Ishikawa (cell line): ENCODE measurements at regions not wholly inside any gene's neighbourhood (a gene's known extent, or its start where the extent isn't known, plus 50 kb on each side); places are given as distances from the start of the nearest gene placed in this dataset.

Experiments
- CREB1 ChIP-seq: IDR thresholded peaks from 2 replicates; pipeline ENCODE4 v1.6.1; 2012; ENCODE audit warnings: low read depth
- EP300 ChIP-seq: IDR thresholded peaks from 2 replicates; pipeline ENCODE4 v1.6.1; 2012; ENCODE audit warnings: borderline replicate concordance
- RAD21 ChIP-seq: IDR thresholded peaks from 2 replicates; pipeline ENCODE4 v1.6.1; 2012; ENCODE audit warnings: low read depth
- TAF1 ChIP-seq: IDR thresholded peaks from 2 replicates; pipeline ENCODE4 v1.6.1; 2012; ENCODE audit warnings: low read depth, mild to moderate bottlenecking
- TEAD4 ChIP-seq: IDR thresholded peaks from 2 replicates; pipeline ENCODE4 v1.6.1; 2012
- USF1 ChIP-seq: IDR thresholded peaks from 2 replicates; pipeline ENCODE4 v1.6.1; 2012
- YY1 ChIP-seq: IDR thresholded peaks from 2 replicates; pipeline ENCODE4 v1.6.1; 2012; ENCODE audit warnings: low read depth
- ZBTB7A ChIP-seq: IDR thresholded peaks from 2 replicates; pipeline ENCODE4 v1.6.1; 2012; ENCODE audit warnings: low read depth

DNA sequence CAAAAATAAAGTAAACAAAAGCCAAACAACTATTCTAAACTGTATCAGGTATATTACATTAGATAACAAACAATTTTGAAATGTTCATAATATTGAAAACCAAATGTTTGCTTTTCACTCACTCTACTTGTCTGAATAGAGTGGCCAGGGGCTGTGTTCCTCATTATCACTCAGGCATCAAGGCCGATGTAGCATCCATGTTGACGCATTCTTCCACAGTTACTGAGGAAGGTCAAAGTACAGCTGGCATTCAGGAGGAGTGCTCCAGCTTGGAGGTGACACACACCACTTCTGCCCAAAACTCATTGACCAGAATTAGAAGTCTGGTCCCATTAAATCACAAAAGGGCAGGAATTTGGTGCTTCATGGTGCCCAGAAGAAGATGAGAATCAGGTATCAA lies 137.6 kb upstream of the MANEA start:
- TF ChIP-seq USF1 (no peak), EP300 (no peak), TAF1 (no peak), RAD21 (no peak), CREB1 (no peak), YY1 (no peak), ZBTB7A (no peak), TEAD4 (no peak)
